ENCODE measurements at regions not wholly inside any gene's neighbourhood (a gene's known extent, or its start where the extent isn't known, plus 50 kb on each side); places are given as distances from the start of the nearest gene placed in this dataset.

DNA sequence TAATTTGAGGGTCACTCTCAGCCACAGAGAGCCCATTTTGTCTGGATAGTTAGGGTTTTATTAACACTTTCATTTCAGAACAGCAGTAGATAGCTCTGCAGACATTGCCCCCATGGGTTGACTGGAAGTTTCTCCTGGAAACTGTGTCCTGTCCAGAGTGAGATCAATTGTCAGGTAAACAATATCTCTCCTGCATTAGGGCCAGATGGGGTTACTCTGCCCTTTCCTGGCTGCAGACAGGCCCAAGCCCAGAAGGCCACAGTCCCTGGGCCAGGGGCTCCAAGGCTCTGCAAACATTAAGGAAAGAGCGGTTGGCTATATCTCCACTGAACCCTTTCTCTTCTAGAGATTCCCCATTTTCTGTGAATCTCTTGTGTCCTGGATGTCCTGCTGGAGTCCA is 436.8 kb upstream of the PRKX start:
- H3K4me3 ChIP-seq (ENCODE audit: low read depth in 1 of 2, low read length in 2 of 2), result no peak overlapping the region
- H3K27ac ChIP-seq (ENCODE audit: low read depth in 2 of 2, low read length in 1 of 2), result no peak overlapping the region
- 83 to 98% methylated on average over 1 of the region's 1 CpG for WGBS, 2 donors
- H3K36me3 ChIP-seq (ENCODE audit: control insufficient read depth in 2 of 2, insufficient read depth in 2 of 2, low read length in 1 of 2), result no peaks in the 10 kb centered on the region
- peaks cover 0 to 2% of the 10 kb centered on the region in 2 donors for H3K9me3 ChIP-seq (ENCODE audit: control insufficient read depth in 2 of 2, insufficient read depth in 1 of 2, low read depth in 1 of 2, low read length in 1 of 2)
- no peaks in the 10 kb centered on the region for H3K4me1 ChIP-seq (ENCODE audit: control insufficient read depth in 2 of 2, insufficient read depth in 2 of 2, low read length in 1 of 2)
- no peaks in the 10 kb centered on the region for H3K27me3 ChIP-seq (ENCODE audit: control insufficient read depth in 1 of 2, insufficient read depth in 2 of 2, low read length in 2 of 2)

DNA sequence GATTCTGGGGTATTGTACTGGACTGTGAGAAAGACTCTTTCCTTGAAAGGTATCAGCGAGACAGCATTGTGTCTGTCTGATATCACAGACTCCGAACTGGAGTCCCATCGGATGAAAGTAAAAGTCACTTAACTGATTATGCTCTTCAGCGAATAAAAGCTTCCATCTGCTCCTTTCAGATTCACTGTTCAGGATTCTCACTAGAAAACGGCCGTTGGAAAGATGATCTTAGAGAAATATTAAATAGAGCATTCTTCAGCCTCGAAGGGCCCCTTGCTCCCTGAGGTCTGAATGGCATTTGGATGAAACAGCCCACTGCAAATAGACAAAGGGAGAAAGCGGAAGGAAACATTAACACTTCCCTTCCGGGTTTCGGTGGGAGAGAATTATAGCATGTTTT is 416.2 kb upstream of the PRKX start:
- 22 to 32% methylated on average over 10 of the region's 10 CpGs for WGBS, 2 donors
- no peak overlapping the region for H3K27ac ChIP-seq (ENCODE audit: low read depth in 2 of 2, low read length in 1 of 2)
- no peaks in the 10 kb centered on the region for H3K36me3 ChIP-seq (ENCODE audit: control insufficient read depth in 2 of 2, insufficient read depth in 2 of 2, low read length in 1 of 2)
- no peaks in the 10 kb centered on the region for H3K4me1 ChIP-seq (ENCODE audit: control insufficient read depth in 2 of 2, insufficient read depth in 2 of 2, low read length in 1 of 2)
- H3K27me3 ChIP-seq (ENCODE audit: control insufficient read depth in 1 of 2, insufficient read depth in 2 of 2, low read length in 2 of 2), result no peaks in the 10 kb centered on the region
- H3K9me3 ChIP-seq (ENCODE audit: control insufficient read depth in 2 of 2, insufficient read depth in 1 of 2, low read depth in 1 of 2, low read length in 1 of 2), result no peaks in the 10 kb centered on the region
- no peak overlapping the region for H3K4me3 ChIP-seq (ENCODE audit: low read depth in 1 of 2, low read length in 2 of 2)

DNA sequence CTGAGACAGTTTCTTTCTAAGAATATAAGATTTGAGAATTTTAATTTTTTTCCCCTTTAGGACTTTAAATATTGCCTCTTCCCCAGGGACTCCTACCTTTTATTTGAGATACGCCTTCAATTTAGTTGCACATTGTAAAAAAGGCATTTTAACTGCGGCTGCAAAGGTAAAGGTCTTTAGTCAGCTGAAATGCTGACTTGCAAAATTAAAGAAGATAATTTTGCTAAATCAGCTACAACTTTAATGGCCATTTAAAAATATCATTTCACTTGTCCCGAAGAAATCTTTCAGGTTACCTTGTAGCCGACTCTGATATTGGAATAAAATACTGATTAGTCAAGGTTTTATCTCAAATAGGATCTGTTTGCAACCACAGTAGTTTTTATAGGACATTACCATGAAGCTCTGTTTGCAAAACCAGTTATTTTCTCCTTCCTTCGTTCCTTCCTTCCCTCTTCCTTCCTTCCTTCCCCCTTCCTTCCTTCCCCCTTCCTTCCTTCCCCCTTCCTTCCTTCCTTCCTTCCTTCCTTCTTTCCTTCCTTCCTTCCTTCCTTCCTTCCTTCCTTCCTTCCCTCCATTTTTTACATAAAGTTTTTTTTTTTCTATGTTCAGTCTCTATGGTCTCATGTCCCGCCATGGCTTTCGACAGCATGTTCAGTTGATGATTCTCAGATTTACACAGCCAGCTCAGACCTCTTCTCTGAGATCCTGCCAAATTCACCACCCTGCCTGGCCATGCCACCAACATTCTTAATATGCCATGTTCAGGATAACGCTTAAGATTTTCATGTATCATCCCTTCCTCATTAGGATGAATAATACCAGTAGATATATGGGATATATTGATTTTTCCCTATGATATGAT is 405.4 kb upstream of the PRKX start:
- H3K9me3 ChIP-seq (ENCODE audit: control insufficient read depth in 2 of 2, insufficient read depth in 1 of 2, low read depth in 1 of 2, low read length in 1 of 2), result no peaks in the 10 kb centered on the region
- H3K27me3 ChIP-seq (ENCODE audit: control insufficient read depth in 1 of 2, insufficient read depth in 2 of 2, low read length in 2 of 2), result no peaks in the 10 kb centered on the region
- H3K36me3 ChIP-seq (ENCODE audit: control insufficient read depth in 2 of 2, insufficient read depth in 2 of 2, low read length in 1 of 2), result no peaks in the 10 kb centered on the region
- H3K27ac ChIP-seq (ENCODE audit: low read depth in 2 of 2, low read length in 1 of 2), result no peak overlapping the region
- H3K4me1 ChIP-seq (ENCODE audit: control insufficient read depth in 2 of 2, insufficient read depth in 2 of 2, low read length in 1 of 2), result no peaks in the 10 kb centered on the region
- WGBS, 2 donors, result 92% methylated on average over 8 of the region's 8 CpGs
- no peak overlapping the region for H3K4me3 ChIP-seq (ENCODE audit: low read depth in 1 of 2, low read length in 2 of 2)

DNA sequence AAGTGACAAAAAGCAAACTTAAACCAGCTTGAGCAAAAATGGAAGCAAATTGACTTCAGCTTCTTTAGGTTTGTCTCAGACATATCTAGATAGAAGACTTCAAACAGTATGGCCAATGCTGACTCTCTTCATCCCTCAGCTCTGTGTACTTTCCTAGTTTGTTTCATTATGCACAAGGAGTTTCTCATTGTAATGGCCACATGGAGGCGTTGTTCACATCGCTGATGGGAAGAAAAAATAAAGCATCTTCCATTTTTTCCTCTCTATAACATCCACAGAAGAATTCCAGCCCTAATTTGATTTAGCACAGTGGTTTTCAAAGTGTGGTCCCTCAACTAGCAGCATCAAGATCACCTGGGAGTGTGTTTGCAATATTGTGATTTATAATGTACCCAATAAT is 397.5 kb upstream of the PRKX start:
- H3K9me3 ChIP-seq (ENCODE audit: control insufficient read depth in 2 of 2, insufficient read depth in 1 of 2, low read depth in 1 of 2, low read length in 1 of 2), result no peaks in the 10 kb centered on the region
- no peak overlapping the region for H3K27ac ChIP-seq (ENCODE audit: low read depth in 2 of 2, low read length in 1 of 2)
- 60 to 69% methylated on average over 2 of the region's 2 CpGs for WGBS, 2 donors
- no peaks in the 10 kb centered on the region for H3K36me3 ChIP-seq (ENCODE audit: control insufficient read depth in 2 of 2, insufficient read depth in 2 of 2, low read length in 1 of 2)
- H3K4me1 ChIP-seq (ENCODE audit: control insufficient read depth in 2 of 2, insufficient read depth in 2 of 2, low read length in 1 of 2), result no peaks in the 10 kb centered on the region
- H3K27me3 ChIP-seq (ENCODE audit: control insufficient read depth in 1 of 2, insufficient read depth in 2 of 2, low read length in 2 of 2), result no peaks in the 10 kb centered on the region
- H3K4me3 ChIP-seq (ENCODE audit: low read depth in 1 of 2, low read length in 2 of 2), result no peak overlapping the region

DNA sequence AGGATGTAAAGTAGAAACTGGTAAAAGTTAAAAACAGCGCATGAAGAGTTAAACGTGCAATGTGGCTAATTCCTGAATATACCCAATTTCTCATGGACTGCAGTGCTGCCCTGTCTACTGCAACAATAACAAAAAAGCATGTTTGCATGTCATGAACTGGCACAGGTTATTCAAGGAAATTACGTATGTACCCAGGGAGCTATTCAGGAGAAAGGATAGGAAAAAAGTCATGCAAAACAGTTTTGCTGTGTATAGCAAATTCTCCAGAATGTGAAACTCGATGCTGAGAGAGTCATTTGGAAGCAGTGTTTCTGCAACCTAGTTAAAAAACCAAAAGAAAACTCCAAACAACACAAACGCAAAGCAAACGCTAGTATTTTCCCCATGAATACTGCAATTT is 381.5 kb upstream of the PRKX start:
- no peak overlapping the region for H3K27ac ChIP-seq (ENCODE audit: low read depth in 2 of 2, low read length in 1 of 2)
- no peaks in the 10 kb centered on the region for H3K9me3 ChIP-seq (ENCODE audit: control insufficient read depth in 2 of 2, insufficient read depth in 1 of 2, low read depth in 1 of 2, low read length in 1 of 2)
- H3K27me3 ChIP-seq (ENCODE audit: control insufficient read depth in 1 of 2, insufficient read depth in 2 of 2, low read length in 2 of 2), result no peaks in the 10 kb centered on the region
- no peaks in the 10 kb centered on the region for H3K36me3 ChIP-seq (ENCODE audit: control insufficient read depth in 2 of 2, insufficient read depth in 2 of 2, low read length in 1 of 2)
- H3K4me3 ChIP-seq (ENCODE audit: low read depth in 1 of 2, low read length in 2 of 2), result no peak overlapping the region
- WGBS, 2 donors, result 53% methylated on average over 6 of the region's 6 CpGs
- H3K4me1 ChIP-seq (ENCODE audit: control insufficient read depth in 2 of 2, insufficient read depth in 2 of 2, low read length in 1 of 2), result no peaks in the 10 kb centered on the region

DNA sequence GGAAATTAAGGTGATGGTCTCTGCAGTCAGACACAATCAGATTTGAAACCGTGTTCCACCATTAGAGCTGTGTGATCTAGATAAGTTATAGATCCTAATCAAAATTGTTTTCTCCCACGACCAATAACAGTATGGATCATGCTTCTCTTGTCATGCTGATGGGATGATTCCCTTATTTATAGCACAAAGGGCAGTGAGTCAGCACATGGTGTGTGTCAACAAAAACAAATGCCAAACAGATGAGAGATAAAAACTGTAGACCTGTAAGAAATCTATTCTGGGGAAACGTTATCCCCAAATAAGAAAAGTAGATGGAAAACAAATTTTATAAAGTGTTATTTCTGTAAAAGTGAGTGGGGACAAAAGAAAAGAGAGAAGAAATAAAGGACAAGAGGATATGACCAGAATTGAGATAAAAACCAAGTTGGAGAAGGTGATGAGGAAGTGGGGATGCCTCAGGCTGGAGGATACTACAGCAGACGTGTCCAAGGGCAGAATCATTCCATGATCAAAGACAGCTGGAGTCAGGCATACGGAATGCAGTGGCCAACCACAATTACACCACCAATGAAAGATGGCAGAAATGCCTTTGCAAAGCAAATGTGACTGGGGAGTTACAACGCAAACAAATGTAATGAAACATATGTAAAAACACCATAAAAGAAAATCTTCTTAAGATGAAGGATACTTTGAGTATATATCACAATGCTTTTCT is 377.8 kb upstream of the PRKX start:
- 49 to 63% methylated on average over 6 of the region's 6 CpGs for WGBS, 2 donors
- Histone ChIP-seq H3K27ac (ENCODE audit: low read depth in 2 of 2, low read length in 1 of 2) (no peak overlapping the region), H3K4me1 (ENCODE audit: control insufficient read depth in 2 of 2, insufficient read depth in 2 of 2, low read length in 1 of 2) (no peaks in the 10 kb centered on the region)

DNA sequence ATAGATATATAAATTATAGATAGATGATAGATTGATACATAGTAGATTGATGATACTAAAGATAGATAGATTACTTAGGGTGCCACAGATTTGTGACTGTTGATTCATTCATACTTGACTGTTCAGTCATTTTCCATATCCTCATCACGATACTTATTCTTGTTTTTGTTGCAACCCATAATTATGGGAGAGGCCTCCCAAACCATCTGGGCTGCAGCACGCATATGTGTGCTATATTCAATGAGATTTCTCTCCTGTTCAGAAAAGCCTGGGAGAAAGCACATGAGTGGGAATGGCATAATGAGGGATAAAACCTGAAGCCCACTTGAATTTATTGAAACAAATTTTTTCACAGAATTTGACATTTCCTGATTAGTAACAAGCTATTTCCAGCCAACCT is 346.4 kb upstream of the PRKX start:
- no peak overlapping the region for H3K4me3 ChIP-seq (ENCODE audit: low read depth in 1 of 2, low read length in 2 of 2)
- no peaks in the 10 kb centered on the region for H3K27me3 ChIP-seq (ENCODE audit: control insufficient read depth in 1 of 2, insufficient read depth in 2 of 2, low read length in 2 of 2)
- no peak overlapping the region for H3K27ac ChIP-seq (ENCODE audit: low read depth in 2 of 2, low read length in 1 of 2)
- no peaks in the 10 kb centered on the region for H3K9me3 ChIP-seq (ENCODE audit: control insufficient read depth in 2 of 2, insufficient read depth in 1 of 2, low read depth in 1 of 2, low read length in 1 of 2)
- WGBS, 2 donors, result 72 to 75% methylated on average over 2 of the region's 2 CpGs
- H3K4me1 ChIP-seq (ENCODE audit: control insufficient read depth in 2 of 2, insufficient read depth in 2 of 2, low read length in 1 of 2), result no peaks in the 10 kb centered on the region
- no peaks in the 10 kb centered on the region for H3K36me3 ChIP-seq (ENCODE audit: control insufficient read depth in 2 of 2, insufficient read depth in 2 of 2, low read length in 1 of 2)

More for the DNA sequence above, 377.8 kb upstream of the PRKX start:
- Histone ChIP-seq H3K36me3 (ENCODE audit: control insufficient read depth in 2 of 2, insufficient read depth in 2 of 2, low read length in 1 of 2) (no peaks in the 10 kb centered on the region), H3K9me3 (ENCODE audit: control insufficient read depth in 2 of 2, insufficient read depth in 1 of 2, low read depth in 1 of 2, low read length in 1 of 2) (no peaks in the 10 kb centered on the region), H3K27me3 (ENCODE audit: control insufficient read depth in 1 of 2, insufficient read depth in 2 of 2, low read length in 2 of 2) (no peaks in the 10 kb centered on the region), H3K4me3 (ENCODE audit: low read depth in 1 of 2, low read length in 2 of 2) (no peak overlapping the region)

DNA sequence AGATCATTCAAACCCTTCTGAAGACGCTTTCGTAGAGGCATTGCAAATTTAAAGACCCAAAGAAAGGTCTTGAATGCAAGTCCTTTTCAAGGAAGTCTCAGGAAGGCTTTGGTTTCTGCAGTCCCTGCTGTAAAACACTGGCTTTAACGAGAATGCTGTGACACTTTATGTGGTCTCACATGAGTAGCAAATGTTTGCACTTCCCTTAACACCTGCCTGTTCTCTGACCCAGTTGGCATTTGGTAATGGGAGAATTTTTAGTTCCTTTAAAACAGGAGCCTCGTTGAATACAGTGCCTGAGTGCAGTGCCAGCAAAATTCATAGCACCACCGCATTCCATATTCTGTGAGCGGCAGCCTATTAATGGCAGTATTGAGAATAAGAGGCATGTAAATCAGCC is 330.5 kb upstream of the PRKX start:
- Histone ChIP-seq H3K27me3 (ENCODE audit: control insufficient read depth in 1 of 2, insufficient read depth in 2 of 2, low read length in 2 of 2) (no peaks in the 10 kb centered on the region), H3K4me1 (ENCODE audit: control insufficient read depth in 2 of 2, insufficient read depth in 2 of 2, low read length in 1 of 2) (no peaks in the 10 kb centered on the region), H3K27ac (ENCODE audit: low read depth in 2 of 2, low read length in 1 of 2) (no peak overlapping the region), H3K4me3 (ENCODE audit: low read depth in 1 of 2, low read length in 2 of 2) (no peak overlapping the region), H3K36me3 (ENCODE audit: control insufficient read depth in 2 of 2, insufficient read depth in 2 of 2, low read length in 1 of 2) (no peaks in the 10 kb centered on the region), H3K9me3 (ENCODE audit: control insufficient read depth in 2 of 2, insufficient read depth in 1 of 2, low read depth in 1 of 2, low read length in 1 of 2) (no peaks in the 10 kb centered on the region)
- WGBS, 2 donors, result 61 to 67% methylated on average over 6 of the region's 6 CpGs

DNA sequence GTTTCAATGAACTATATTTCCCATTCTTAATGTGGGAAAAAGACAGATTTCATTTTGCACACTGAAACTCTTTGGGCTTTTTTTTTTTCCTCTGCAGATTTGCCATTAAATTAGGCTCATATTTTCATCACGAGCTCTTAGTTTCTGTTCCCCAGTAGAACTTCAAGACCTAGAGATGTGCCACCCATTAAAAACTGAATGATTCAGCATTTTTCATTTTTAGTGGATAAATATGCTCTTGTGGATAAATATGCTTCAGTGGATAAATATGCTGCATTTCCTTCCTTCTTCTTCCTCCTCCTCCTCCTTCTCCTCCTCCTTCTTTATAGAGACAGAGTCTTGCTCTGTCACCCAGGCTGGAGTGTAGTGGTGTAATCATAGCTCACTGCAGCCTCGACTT is 322.4 kb upstream of the PRKX start:
- Histone ChIP-seq H3K4me3 (ENCODE audit: low read depth in 1 of 2, low read length in 2 of 2) (no peak overlapping the region), H3K27ac (ENCODE audit: low read depth in 2 of 2, low read length in 1 of 2) (no peak overlapping the region), H3K9me3 (ENCODE audit: control insufficient read depth in 2 of 2, insufficient read depth in 1 of 2, low read depth in 1 of 2, low read length in 1 of 2) (no peaks in the 10 kb centered on the region), H3K27me3 (ENCODE audit: control insufficient read depth in 1 of 2, insufficient read depth in 2 of 2, low read length in 2 of 2) (no peaks in the 10 kb centered on the region), H3K4me1 (ENCODE audit: control insufficient read depth in 2 of 2, insufficient read depth in 2 of 2, low read length in 1 of 2) (no peaks in the 10 kb centered on the region), H3K36me3 (ENCODE audit: control insufficient read depth in 2 of 2, insufficient read depth in 2 of 2, low read length in 1 of 2) (no peaks in the 10 kb centered on the region)
- 56 to 62% methylated on average over 2 of the region's 2 CpGs for WGBS, 2 donors

DNA sequence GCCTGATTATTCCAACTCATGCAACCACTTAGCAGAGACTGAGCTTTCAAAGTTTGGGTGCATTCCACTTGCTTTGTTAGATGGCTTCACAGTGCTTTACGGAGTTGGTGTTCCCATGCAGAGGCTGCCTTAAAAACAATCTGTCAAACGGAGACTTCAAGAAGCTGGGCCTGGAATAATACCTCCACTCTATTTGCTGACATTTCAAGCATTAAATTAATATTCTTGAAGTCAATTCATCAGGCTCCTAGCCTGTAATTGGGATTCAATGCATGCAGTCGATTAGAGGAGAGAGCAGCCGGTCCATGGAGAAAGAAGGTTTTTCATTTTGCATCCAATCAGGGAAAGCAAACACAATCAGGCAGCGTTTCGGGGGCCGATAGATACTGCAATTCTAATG is 314.7 kb upstream of the PRKX start:
- Histone ChIP-seq H3K36me3 (ENCODE audit: control insufficient read depth in 2 of 2, insufficient read depth in 2 of 2, low read length in 1 of 2) (no peaks in the 10 kb centered on the region), H3K9me3 (ENCODE audit: control insufficient read depth in 2 of 2, insufficient read depth in 1 of 2, low read depth in 1 of 2, low read length in 1 of 2) (no peaks in the 10 kb centered on the region), H3K4me1 (ENCODE audit: control insufficient read depth in 2 of 2, insufficient read depth in 2 of 2, low read length in 1 of 2) (no peaks in the 10 kb centered on the region), H3K27ac (ENCODE audit: low read depth in 2 of 2, low read length in 1 of 2) (no peak overlapping the region), H3K4me3 (ENCODE audit: low read depth in 1 of 2, low read length in 2 of 2) (no peak overlapping the region), H3K27me3 (ENCODE audit: control insufficient read depth in 1 of 2, insufficient read depth in 2 of 2, low read length in 2 of 2) (no peaks in the 10 kb centered on the region)
- WGBS, 2 donors, result 75 to 86% methylated on average over 7 of the region's 7 CpGs

All from esophagus (tissue), 2 donors.